Lung (tissue), 11 donors: ENCODE measurements at regions not wholly inside any gene's neighbourhood (a gene's known extent, or its start where the extent isn't known, plus 50 kb on each side); places are given as distances from the start of the nearest gene placed in this dataset.

ENCODE experiments used
- ATAC-seq: fragments of 200-7000 bp; cut with Tn5 transposase; one replicate; pipeline ENCODE4 v1.9.1; 2020; ENCODE audit warnings: moderate number of reproducible peaks; ENCODE audit not compliant: insufficient read depth, low FRiP score
- DNase-seq, 3 donors: peaks; one replicate each; pipeline ENCODE4 v3.0.0-alpha.2; 2013 to 2017
- H3K27ac ChIP-seq, 2 donors: one replicate each; pipeline ENCODE4 v1.5.1; 2013; ENCODE audit warnings: mild to moderate bottlenecking in 2 of 2, moderate library complexity in 2 of 2, control low read depth in 1 of 2, inconsistent platforms in 1 of 2, low read depth in 1 of 2, low read length in 1 of 2
- H3K27me3 ChIP-seq, 3 donors: one replicate each; pipeline ENCODE4 v1.5.1; 2013; ENCODE audit warnings: low read length in 2 of 3; ENCODE audit not compliant: control insufficient read depth in 3 of 3, insufficient read depth in 3 of 3
- H3K36me3 ChIP-seq, 4 donors: one replicate each; pipeline ENCODE4 v1.5.1; 2013; ENCODE audit warnings: low read length in 4 of 4, mild to moderate bottlenecking in 1 of 4, moderate library complexity in 1 of 4; ENCODE audit not compliant: control insufficient read depth in 4 of 4, insufficient read depth in 4 of 4
- H3K4me1 ChIP-seq, 5 donors: one replicate each; pipeline ENCODE4 v1.5.1; 2013; ENCODE audit warnings: low read length in 5 of 5, mild to moderate bottlenecking in 2 of 5, moderate library complexity in 1 of 5; ENCODE audit not compliant: control insufficient read depth in 5 of 5, insufficient read depth in 5 of 5
- H3K4me3 ChIP-seq: one replicate; pipeline ENCODE4 v1.5.1; 2013; ENCODE audit warnings: mild to moderate bottlenecking, control low read depth, moderate library complexity
- H3K9ac ChIP-seq, 2 donors: one replicate each; pipeline ENCODE4 v1.5.1; 2013; ENCODE audit warnings: low read length in 2 of 2, control low read depth in 1 of 2; ENCODE audit not compliant: insufficient read depth in 1 of 2
- H3K9me3 ChIP-seq, 4 donors: one replicate each; pipeline ENCODE4 v1.5.1; 2013; ENCODE audit warnings: low read length in 3 of 4, mild to moderate bottlenecking in 1 of 4, moderate library complexity in 1 of 4; ENCODE audit not compliant: control insufficient read depth in 4 of 4, insufficient read depth in 3 of 4
- CTCF ChIP-seq: IDR thresholded peaks from 2 replicates; pipeline ENCODE4 v1.5.1; 2012; ENCODE audit warnings: mild to moderate bottlenecking; ENCODE audit errors: control extremely low read depth, extremely low read depth
- WGBS, 2 donors: extraction: QIAGEN DNeasy Blood & Tissue Kit; methylation state at CpG; one replicate each; pipeline ENCODE4 v1.1.7; 2013; 5-methylcytosine and 5-hydroxymethylcytosine counted together
- donor health status: control.
- donor health status: control.
- donor health status: Bipolar disorder and iron deficiency.
- donor health status: healthy.
- donor health status: DM: yes; HTN: yes; CAD: no.

GRCh38 chr10:61148451-61148850, 204.5 kb upstream of the RHOBTB1 start:
- H3K4me1 ChIP-seq: no peaks in the 10 kb centered on the region
- no peaks in the 10 kb centered on the region for H3K36me3 ChIP-seq
- TF ChIP-seq CTCF: no peak
- no peaks in the 10 kb centered on the region for H3K27me3 ChIP-seq
- H3K9me3 ChIP-seq: no peaks in the 10 kb centered on the region
- no peak overlapping the region for H3K9ac ChIP-seq
- ATAC-seq (no peak), DNase-seq (no peak)
- H3K4me3 ChIP-seq: no peak overlapping the region
- H3K27ac ChIP-seq: no peak overlapping the region

- Histone ChIP-seq H3K36me3 (no peaks in the 10 kb centered on the region), H3K27me3 (no peaks in the 10 kb centered on the region), H3K9ac (no peak overlapping the region), H3K4me3 (no peak overlapping the region), H3K9me3 (peaks cover 0 to 5% (median 0%) of the 10 kb centered on the region in 4 donors), H3K27ac (no peak overlapping the region), H3K4me1 (peaks cover 0 to 13% (median 4%) of the 10 kb centered on the region in 5 donors)
- ATAC-seq (no peak), DNase-seq (no peak)
- WGBS, 2 donors: 89 to 92% methylated on average over 1 of the region's 1 CpG
- TF ChIP-seq CTCF: no peak
Measured at GRCh38 chr10:61142987-61143386, 199.0 kb upstream of the RHOBTB1 start.

GRCh38 chr10:61140765-61141392, 196.9 kb upstream of the RHOBTB1 start:
- 28 to 45% methylated on average over 7 of the region's 7 CpGs for WGBS, 2 donors
- H3K27ac ChIP-seq: no peak overlapping the region
- H3K4me1 ChIP-seq: peaks cover 0 to 13% (median 4%) of the 10 kb centered on the region in 5 donors
- TF ChIP-seq CTCF: peak; percentile 54
- ATAC-seq (peak; percentile 58), DNase-seq (peak; percentile 20 to 95 (median 91))
- no peaks in the 10 kb centered on the region for H3K36me3 ChIP-seq
- no peaks in the 10 kb centered on the region for H3K27me3 ChIP-seq
- H3K9me3 ChIP-seq: peaks cover 0 to 5% (median 0%) of the 10 kb centered on the region in 4 donors
- H3K9ac ChIP-seq: peak overlapping the region in 1 of 2 donors; percentile 29
- H3K4me3 ChIP-seq: no peak overlapping the region

GRCh38 chr10:61139592-61139953, 195.6 kb upstream of the RHOBTB1 start:
- no peak overlapping the region for H3K4me3 ChIP-seq
- ATAC-seq: no peak
- peaks cover 0 to 13% (median 4%) of the 10 kb centered on the region in 5 donors for H3K4me1 ChIP-seq
- peaks cover 0 to 5% (median 0%) of the 10 kb centered on the region in 4 donors for H3K9me3 ChIP-seq
- TF ChIP-seq CTCF: no peak
- H3K9ac ChIP-seq: no peak overlapping the region
- 58 to 74% methylated on average over 4 of the region's 4 CpGs for WGBS, 2 donors
- no peak for DNase-seq
- no peaks in the 10 kb centered on the region for H3K36me3 ChIP-seq
- H3K27ac ChIP-seq: no peak overlapping the region
- H3K27me3 ChIP-seq: no peaks in the 10 kb centered on the region
